ENCODE measurements at regions not wholly inside any gene's neighbourhood (a gene's known extent, or its start where the extent isn't known, plus 50 kb on each side); places are given as distances from the start of the nearest gene placed in this dataset.

GRCh38 chr5:10126900-10127299, 122.8 kb downstream of the ATPSCKMT start:
- no peaks in the 10 kb centered on the region for H3K36me3 ChIP-seq (ENCODE audit: control insufficient read depth, insufficient read depth, low read length)
- H3K18ac ChIP-seq (ENCODE audit: low read depth, low read length), result no peak overlapping the region
- no peak overlapping the region for H3K56ac ChIP-seq (ENCODE audit: extremely low read depth, insufficient read depth, low read length)
- no peak overlapping the region for H2AK5ac ChIP-seq (ENCODE audit: low read depth, low read length)
- no peaks in the 10 kb centered on the region for H3K4me1 ChIP-seq (ENCODE audit: control insufficient read depth, insufficient read depth, low read length)
- no peak overlapping the region for H3K4me3 ChIP-seq (ENCODE audit: insufficient read depth, low read depth, low read length)
- H3K9ac ChIP-seq (ENCODE audit: low read depth, low read length), result no peak overlapping the region
- BruUV-seq (replicated peaks), result no TSS peak
- no peak overlapping the region for H2AFZ ChIP-seq (replicated peaks; ENCODE audit: low read length, poor library complexity)
- no peak overlapping the region for H2BK120ac ChIP-seq (ENCODE audit: low read depth, low read length)
- intact Hi-C loops (cut with micrococcal nuclease), result no loop called here
- ChIA-PET POLR2A (ENCODE audit: unreplicated experiment) (no interaction called here), CTCF (no interaction called here)
- no peak for ATAC-seq (ENCODE audit: low read depth)
- no peak overlapping the region for H2AK9ac ChIP-seq (replicated peaks; ENCODE audit: low read depth, low read length, poor library complexity)
- no peak overlapping the region for H3K23ac ChIP-seq (ENCODE audit: low read depth, low read length)
- no peak overlapping the region for H2BK15ac ChIP-seq (ENCODE audit: low read depth, low read length)
- H3K4ac ChIP-seq (ENCODE audit: low read depth, low read length), result no peak overlapping the region
- H3K9me1 ChIP-seq (ENCODE audit: insufficient read depth, low read length), result no peaks in the 10 kb centered on the region
- no peak overlapping the region for H3K27ac ChIP-seq (ENCODE audit: insufficient read depth, low read length)
- no peak overlapping the region for H4K91ac ChIP-seq (ENCODE audit: insufficient read depth, low read depth, low read length)
- dilution Hi-C loops (cut with HindIII; ENCODE audit: low sequenced_read_pairs, unreplicated experiment), result no loop called here
- H4K20me1 ChIP-seq (ENCODE audit: insufficient read depth, low read length), result no peaks in the 10 kb centered on the region
- no peak overlapping the region for H3K14ac ChIP-seq (replicated peaks; ENCODE audit: low read depth, low read length)
- H3K27me3 ChIP-seq (ENCODE audit: control insufficient read depth, insufficient read depth, low read length), result no peaks in the 10 kb centered on the region
- no peaks in the 10 kb centered on the region for H3K79me1 ChIP-seq (ENCODE audit: low read depth in 1 of 2, low read length in 2 of 2)
- H3K9me3 ChIP-seq (ENCODE audit: control insufficient read depth, insufficient read depth, low read length), result no peaks in the 10 kb centered on the region
- no peak overlapping the region for H4K8ac ChIP-seq (ENCODE audit: low read depth in 2 of 2, low read length in 2 of 2)
- no peak overlapping the region for H4K5ac ChIP-seq (ENCODE audit: low read depth, low read length)
- no peak for DNase-seq
- no peak for TF ChIP-seq MAFK (IDR thresholded peaks at IDR 0.05; ENCODE audit: low read depth, low read length)
- no peak for TF ChIP-seq FOS (IDR thresholded peaks at IDR 0.05; ENCODE audit: low read depth, low read length)
- no peak for TF ChIP-seq MXI1 (IDR thresholded peaks at IDR 0.05; ENCODE audit: borderline replicate concordance, low read depth, low read length)
- no peak for TF ChIP-seq NFE2L2 (IDR thresholded peaks at IDR 0.05; ENCODE audit: low read depth, low read length)
- no peak for TF ChIP-seq CTCF (conservative IDR thresholded peaks at IDR 0.05; ENCODE audit: low read depth, low read length)
- TF ChIP-seq CEBPB (IDR thresholded peaks at IDR 0.05; ENCODE audit: low read depth, low read length), result no peak
- no peak for TF ChIP-seq MAZ (IDR thresholded peaks at IDR 0.05; ENCODE audit: borderline replicate concordance, low read depth, low read length)
- no peak for TF ChIP-seq CHD1 (IDR thresholded peaks at IDR 0.05; ENCODE audit: low read depth, low read length)
- no peak for TF ChIP-seq RAD21 (IDR thresholded peaks at IDR 0.05; ENCODE audit: low read length)
- TF ChIP-seq RCOR1 (IDR thresholded peaks at IDR 0.05; ENCODE audit: insufficient replicate concordance, low read length), result no peak
- no peak for TF ChIP-seq POLR2A (IDR thresholded peaks at IDR 0.05; ENCODE audit: low read depth, low read length)
- no peak for TF ChIP-seq SMC3 (IDR thresholded peaks at IDR 0.05; ENCODE audit: low read depth, low read length)
- TF ChIP-seq USF2 (IDR thresholded peaks at IDR 0.05; ENCODE audit: low read depth, low read length), result no peak
- no peak for TF ChIP-seq ELK1 (IDR thresholded peaks at IDR 0.05; ENCODE audit: borderline replicate concordance, low read depth, low read length)
- TF ChIP-seq BHLHE40 (IDR thresholded peaks at IDR 0.05; ENCODE audit: low read depth, low read length), result no peak
- TF ChIP-seq RFX5 (IDR thresholded peaks at IDR 0.05; ENCODE audit: low read depth, low read length), result no peak
- in situ Hi-C loops (cut with MboI; ENCODE audit: low sequenced_read_pairs), result no loop called here
- no peak overlapping the region for H2BK20ac ChIP-seq (ENCODE audit: low read depth, low read length)
- H2BK5ac ChIP-seq (ENCODE audit: low read depth, low read length, poor library complexity, severe bottlenecking), result no peak overlapping the region
- WGBS, 2 experiments (ENCODE audit: extremely low coverage in 2 of 2, insufficient read length in 1 of 2), result no CpG with 5 or more reads among the region's 6 CpGs
- no peak overlapping the region for H3K4me2 ChIP-seq (ENCODE audit: low read depth, low read length)

Data from IMR-90 (cell line).